GM12875 (cell line): ENCODE measurements at regions not wholly inside any gene's neighbourhood (a gene's known extent, or its start where the extent isn't known, plus 50 kb on each side); places are given as distances from the start of the nearest gene placed in this dataset.

ENCODE experiments used
- H3K4me3 ChIP-seq: one replicate; pipeline ENCODE4 v1.5.1; 2011; ENCODE audit warnings: low read depth, low read length, control low read depth
- CTCF ChIP-seq: IDR thresholded peaks from 2 replicates; pipeline ENCODE4 v1.5.1; 2011; ENCODE audit warnings: low read depth, mild to moderate bottlenecking, control low read depth, inconsistent platforms, low read length, moderate library complexity, borderline replicate concordance; ENCODE audit not compliant: insufficient read depth

GRCh38 chr3:68288085-68288484 is 633.7 kb upstream of the SUCLG2 start:
- no peak for TF ChIP-seq CTCF
- H3K4me3 ChIP-seq: no peak overlapping the region

- no peak for TF ChIP-seq CTCF
- H3K4me3 ChIP-seq: no peak overlapping the region
Observed at GRCh38 chr3:68287101-68287500, 632.7 kb upstream of the SUCLG2 start.

- TF ChIP-seq CTCF: no peak
- no peak overlapping the region for H3K4me3 ChIP-seq
Observed at GRCh38 chr3:68274286-68274685, 619.9 kb upstream of the SUCLG2 start.

- H3K4me3 ChIP-seq: no peak overlapping the region
- TF ChIP-seq CTCF: no peak
Observed at GRCh38 chr3:68271145-68271544, 616.7 kb upstream of the SUCLG2 start.

- no peak overlapping the region for H3K4me3 ChIP-seq
- TF ChIP-seq CTCF: peak; percentile 39; the same call in 1 of the 2 replicates
Observed at GRCh38 chr3:68256635-68257223, 602.3 kb upstream of the SUCLG2 start.

- no peak overlapping the region for H3K4me3 ChIP-seq
- TF ChIP-seq CTCF: no peak
Observed at GRCh38 chr3:68249265-68249664, 594.9 kb upstream of the SUCLG2 start.

- no peak for TF ChIP-seq CTCF
- no peak overlapping the region for H3K4me3 ChIP-seq
Observed at GRCh38 chr3:68242606-68243005, 588.2 kb upstream of the SUCLG2 start.
